Activated CD4-positive, CD25-positive, alpha-beta regulatory T cell (primary cell): ENCODE measurements at regions not wholly inside any gene's neighbourhood (a gene's known extent, or its start where the extent isn't known, plus 50 kb on each side); places are given as distances from the start of the nearest gene placed in this dataset.
A peak's percentile ranks its signal among the peaks of the same experiment; 100 is the strongest.

Experiments
- DNase-seq, 4 experiments: peaks; one replicate each; lab custom pipeline; 2025; lab: John Stamatoyannopoulos, UW

GRCh38 chr2:158049129-158049855, 52.4 kb upstream of the UPP2 start:
- no peak for DNase-seq

- no peak for DNase-seq
These were observed 53.3 kb upstream of the UPP2 start for GRCh38 chr2:158048327-158048726.

GRCh38 chr2:158047156-158047611, 54.5 kb upstream of the UPP2 start:
- no peak for DNase-seq

- no peak for DNase-seq
These were observed 55.4 kb upstream of the UPP2 start for GRCh38 chr2:158046121-158046880.

- DNase-seq = no peak
These were observed 56.3 kb upstream of the UPP2 start for GRCh38 chr2:158045362-158045761.

GRCh38 chr2:158043181-158043948, 58.3 kb upstream of the UPP2 start:
- no peak for DNase-seq

- DNase-seq = no peak
These were observed 59.0 kb upstream of the UPP2 start for GRCh38 chr2:158042666-158043065.

GRCh38 chr2:158042245-158042644, 59.4 kb upstream of the UPP2 start:
- no peak for DNase-seq

- no peak for DNase-seq
These were observed 60.3 kb upstream of the UPP2 start for GRCh38 chr2:158041400-158041799.

- no peak for DNase-seq
These were observed 62.8 kb upstream of the UPP2 start for GRCh38 chr2:158038901-158039300.

GRCh38 chr2:158034198-158034866, 67.3 kb upstream of the UPP2 start:
- no peak for DNase-seq

- no peak for DNase-seq
These were observed 70.3 kb upstream of the UPP2 start for GRCh38 chr2:158031371-158031770.

GRCh38 chr2:158025255-158025996, 76.2 kb upstream of the UPP2 start:
- no peak for DNase-seq

GRCh38 chr2:158024288-158024898, 77.3 kb upstream of the UPP2 start:
- DNase-seq = peak; percentile 6 to 24 (median 14)

- DNase-seq = no peak
These were observed 78.8 kb upstream of the UPP2 start for GRCh38 chr2:158022888-158023287.

GRCh38 chr2:158021226-158021625, 80.5 kb upstream of the UPP2 start:
- DNase-seq = no peak

GRCh38 chr2:158015428-158016076, 86.1 kb upstream of the UPP2 start:
- no peak for DNase-seq

- DNase-seq = no peak
These were observed 87.8 kb upstream of the UPP2 start for GRCh38 chr2:158013891-158014290.

GRCh38 chr2:158011055-158011771, 90.5 kb upstream of the UPP2 start:
- DNase-seq = no peak

GRCh38 chr2:158009399-158009798, 92.3 kb upstream of the UPP2 start:
- DNase-seq = no peak
